Liver (tissue), 8 donors: ENCODE measurements at regions not wholly inside any gene's neighbourhood (a gene's known extent, or its start where the extent isn't known, plus 50 kb on each side); places are given as distances from the start of the nearest gene placed in this dataset.

Experiments used
- DNase-seq: peaks from one replicate; pipeline ENCODE4 v3.0.0-alpha.2; 2017; ENCODE audit warnings: low spot score
- H3K27ac ChIP-seq, 2 donors: one replicate each; pipeline ENCODE4 v1.7.0; 2013; ENCODE audit warnings: inconsistent platforms in 2 of 2, low read length in 2 of 2, control low read depth in 1 of 2, low read depth in 1 of 2, mild to moderate bottlenecking in 1 of 2
- H3K27me3 ChIP-seq, 4 donors: one replicate each; pipeline versions ENCODE4 v1.6.1 to v1.7.0; 2013; ENCODE audit warnings: low read length in 3 of 4, inconsistent platforms in 1 of 4, mild to moderate bottlenecking in 1 of 4, moderate library complexity in 1 of 4; ENCODE audit not compliant: control insufficient read depth in 4 of 4, insufficient read depth in 4 of 4
- H3K36me3 ChIP-seq, 4 donors: one replicate each; pipeline versions ENCODE4 v1.6.1 to v1.7.0; 2013; ENCODE audit warnings: low read length in 3 of 4, mild to moderate bottlenecking in 3 of 4, low read depth in 1 of 4, moderate library complexity in 1 of 4; ENCODE audit not compliant: control insufficient read depth in 4 of 4, insufficient read depth in 3 of 4
- H3K4me1 ChIP-seq, 4 donors: one replicate each; pipeline versions ENCODE4 v1.6.1 to v1.7.0; 2013; ENCODE audit warnings: low read length in 3 of 4, mild to moderate bottlenecking in 3 of 4, moderate library complexity in 1 of 4; ENCODE audit not compliant: control insufficient read depth in 4 of 4, insufficient read depth in 4 of 4
- H3K4me3 ChIP-seq, 3 donors: one replicate each; pipeline versions ENCODE4 v1.6.1 to v1.7.0; 2013; ENCODE audit warnings: low read length in 3 of 3, control low read depth in 1 of 3, low read depth in 1 of 3, mild to moderate bottlenecking in 1 of 3
- H3K9ac ChIP-seq, 2 donors: one replicate each; pipeline ENCODE4 v1.7.0; 2013; ENCODE audit warnings: low read length in 2 of 2, mild to moderate bottlenecking in 2 of 2, moderate library complexity in 2 of 2, control low read depth in 1 of 2, low read depth in 1 of 2
- H3K9me3 ChIP-seq, 4 donors: one replicate each; pipeline versions ENCODE4 v1.6.1 to v1.7.0; 2013; ENCODE audit warnings: low read length in 3 of 4; ENCODE audit not compliant: control insufficient read depth in 4 of 4
- ATF3 ChIP-seq: IDR thresholded peaks from 2 replicates; pipeline ENCODE4 v1.6.1; 2016; ENCODE audit warnings: antibody characterized with exemption
- EGR1 ChIP-seq, 2 donors: IDR thresholded peaks; 2 replicates each; pipeline ENCODE4 v1.6.1; 2016 to 2018; ENCODE audit warnings: antibody characterized with exemption in 2 of 2, low read depth in 2 of 2
- FOXA1 ChIP-seq: IDR thresholded peaks from 2 replicates; pipeline ENCODE4 v1.6.1; 2016; ENCODE audit warnings: antibody characterized with exemption
- FOXA2 ChIP-seq: IDR thresholded peaks from 2 replicates; pipeline ENCODE4 v1.6.1; 2016; ENCODE audit warnings: antibody characterized with exemption
- GABPA ChIP-seq, 2 donors: IDR thresholded peaks in 1 of 2; conservative IDR thresholded peaks in 1 of 2; 2 replicates each; pipeline ENCODE4 v1.6.1; 2016; ENCODE audit warnings: antibody characterized with exemption in 2 of 2, mild to moderate bottlenecking in 1 of 2, moderate library complexity in 1 of 2
- HNF4A ChIP-seq, 2 donors: conservative IDR thresholded peaks; 2 replicates each; pipeline ENCODE4 v1.6.1; 2016; ENCODE audit warnings: antibody characterized with exemption in 2 of 2, mild to moderate bottlenecking in 2 of 2
- HNF4G ChIP-seq: IDR thresholded peaks from 2 replicates; pipeline ENCODE4 v1.6.1; 2016; ENCODE audit warnings: antibody characterized with exemption
- JUND ChIP-seq, 2 donors: IDR thresholded peaks; 2 replicates each; pipeline ENCODE4 v1.6.1; 2016; ENCODE audit warnings: antibody characterized with exemption in 2 of 2
- NR2F2 ChIP-seq: IDR thresholded peaks from 2 replicates; pipeline ENCODE4 v1.6.1; 2016; ENCODE audit warnings: antibody characterized with exemption
- RAD21 ChIP-seq, 2 donors: IDR thresholded peaks; 2 replicates each; pipeline ENCODE4 v1.6.1; 2016; ENCODE audit warnings: antibody characterized with exemption in 2 of 2, mild to moderate bottlenecking in 2 of 2
- REST ChIP-seq: IDR thresholded peaks from 2 replicates; pipeline ENCODE4 v1.6.1; 2016; ENCODE audit warnings: antibody characterized with exemption, mild to moderate bottlenecking
- RXRA ChIP-seq, 2 donors: IDR thresholded peaks; 2 replicates each; pipeline ENCODE4 v1.6.1; 2017 to 2018; ENCODE audit warnings: antibody characterized with exemption in 2 of 2, mild to moderate bottlenecking in 1 of 2
- SP1 ChIP-seq: IDR thresholded peaks from 2 replicates; pipeline ENCODE4 v1.6.1; 2018; ENCODE audit warnings: antibody characterized with exemption, mild to moderate bottlenecking
- TAF1 ChIP-seq: conservative IDR thresholded peaks from 2 replicates; pipeline ENCODE4 v1.6.1; 2016; ENCODE audit warnings: antibody characterized with exemption, mild to moderate bottlenecking
- YY1 ChIP-seq: IDR thresholded peaks from 2 replicates; pipeline ENCODE4 v1.6.1; 2016; ENCODE audit warnings: antibody characterized with exemption, mild to moderate bottlenecking
- WGBS: extraction: QIAGEN DNeasy Blood & Tissue Kit; methylation state at CpG from one replicate; pipeline ENCODE4 v1.1.7; 2013; 5-methylcytosine and 5-hydroxymethylcytosine counted together
- TF ChIP-seq, protein P1 (sequence below): fragments of 150-350 bp; IDR thresholded peaks from 2 replicates; pipeline ENCODE4 v1.5.1; 2017; ENCODE audit warnings: improper control_type of control experiment, low read depth, low read length; ENCODE audit not compliant: missing input control
- TF ChIP-seq, protein P2 (sequence below): IDR thresholded peaks from 2 replicates; pipeline ENCODE4 v1.6.1; 2016; ENCODE audit warnings: antibody characterized with exemption
- TF ChIP-seq, protein P3 (sequence below): IDR thresholded peaks from 2 replicates; pipeline ENCODE4 v1.6.1; 2016; ENCODE audit warnings: antibody characterized with exemption
- donor health status: healthy.
- donor health status: healthy.
- donor health status: healthy.
- donor health status: healthy.
- donor health status: healthy.

- H3K4me1 ChIP-seq = peaks cover 8 to 43% (median 25%) of the 10 kb centered on the region in 4 donors
- 62% methylated on average over 1 of the region's 1 CpG for WGBS
- no peaks in the 10 kb centered on the region for H3K36me3 ChIP-seq
- peak overlapping the region; percentile 73 to 81 for H3K27ac ChIP-seq
- no peaks in the 10 kb centered on the region for H3K27me3 ChIP-seq
- no peak for DNase-seq
- peak in 1 of 2 donors; percentile 3 for TF ChIP-seq RAD21 (IDR thresholded peaks at IDR 0.05)
- no peak for TF ChIP-seq TAF1
- no peaks in the 10 kb centered on the region for H3K9me3 ChIP-seq
- no peak overlapping the region for H3K9ac ChIP-seq
- H3K4me3 ChIP-seq = no peak overlapping the region
Measured at GRCh38 chr1:94315552-94316116, 78.2 kb upstream of the ARHGAP29 start.

DNA sequence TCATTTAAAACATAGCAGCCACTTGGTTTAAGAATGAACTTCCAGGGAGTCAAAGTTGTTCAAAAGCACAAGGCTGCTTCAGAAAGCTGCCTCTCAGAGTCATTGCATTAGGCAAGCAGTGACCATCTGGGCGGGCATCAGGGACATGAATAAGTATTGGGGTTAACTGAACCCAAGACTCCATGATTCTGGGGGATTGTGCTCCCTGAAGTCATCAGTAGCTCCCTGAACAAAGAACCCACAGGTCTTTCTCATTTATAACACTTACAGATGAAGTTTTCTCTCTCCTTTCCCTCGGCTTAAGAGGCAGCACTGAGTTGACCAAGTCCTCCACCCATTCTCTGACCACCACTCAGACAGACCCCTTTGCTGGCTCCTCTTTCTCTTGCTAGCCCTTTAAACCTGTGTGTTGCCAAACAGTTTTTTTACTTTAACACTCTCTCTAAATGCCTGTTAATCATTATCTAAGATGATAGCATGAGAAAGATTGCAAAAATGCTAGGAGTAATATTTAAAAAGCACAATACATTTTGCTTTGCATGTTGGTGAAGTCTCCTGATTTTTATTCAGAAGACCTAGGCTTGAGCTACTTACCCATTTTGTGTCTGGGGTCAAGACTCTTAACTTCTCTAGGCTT, 77.0 kb upstream of the ARHGAP29 start:
- no peak for DNase-seq
- H3K9me3 ChIP-seq = no peaks in the 10 kb centered on the region
- H3K4me1 ChIP-seq = peaks cover 14 to 54% (median 30%) of the 10 kb centered on the region in 4 donors
- TF ChIP-seq EGR1 (IDR thresholded peaks at IDR 0.05; ENCODE audit: low read depth in 2 of 2) (no peak), SP1 (peak; percentile 33), ATF3 (no peak), TAF1 (no peak), HNF4G (no peak), GABPA (IDR thresholded peaks at IDR 0.05 in 1 of 2, conservative IDR thresholded peaks at IDR 0.05 in 1 of 2) (no peak), JUND (IDR thresholded peaks at IDR 0.05) (no peak), RXRA (IDR thresholded peaks at IDR 0.05) (peak in 1 of 2 donors; percentile 4), NR2F2 (no peak), FOXA1 (no peak), HNF4A (conservative IDR thresholded peaks at IDR 0.05) (no peak), YY1 (peak; percentile 15), REST (no peak), RAD21 (IDR thresholded peaks at IDR 0.05) (peak in 1 of 2 donors; percentile 26), FOXA2 (no peak)
- TF ChIP-seq, protein P1, sequence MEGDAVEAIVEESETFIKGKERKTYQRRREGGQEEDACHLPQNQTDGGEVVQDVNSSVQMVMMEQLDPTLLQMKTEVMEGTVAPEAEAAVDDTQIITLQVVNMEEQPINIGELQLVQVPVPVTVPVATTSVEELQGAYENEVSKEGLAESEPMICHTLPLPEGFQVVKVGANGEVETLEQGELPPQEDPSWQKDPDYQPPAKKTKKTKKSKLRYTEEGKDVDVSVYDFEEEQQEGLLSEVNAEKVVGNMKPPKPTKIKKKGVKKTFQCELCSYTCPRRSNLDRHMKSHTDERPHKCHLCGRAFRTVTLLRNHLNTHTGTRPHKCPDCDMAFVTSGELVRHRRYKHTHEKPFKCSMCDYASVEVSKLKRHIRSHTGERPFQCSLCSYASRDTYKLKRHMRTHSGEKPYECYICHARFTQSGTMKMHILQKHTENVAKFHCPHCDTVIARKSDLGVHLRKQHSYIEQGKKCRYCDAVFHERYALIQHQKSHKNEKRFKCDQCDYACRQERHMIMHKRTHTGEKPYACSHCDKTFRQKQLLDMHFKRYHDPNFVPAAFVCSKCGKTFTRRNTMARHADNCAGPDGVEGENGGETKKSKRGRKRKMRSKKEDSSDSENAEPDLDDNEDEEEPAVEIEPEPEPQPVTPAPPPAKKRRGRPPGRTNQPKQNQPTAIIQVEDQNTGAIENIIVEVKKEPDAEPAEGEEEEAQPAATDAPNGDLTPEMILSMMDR = no peak
- TF ChIP-seq, protein P2, sequence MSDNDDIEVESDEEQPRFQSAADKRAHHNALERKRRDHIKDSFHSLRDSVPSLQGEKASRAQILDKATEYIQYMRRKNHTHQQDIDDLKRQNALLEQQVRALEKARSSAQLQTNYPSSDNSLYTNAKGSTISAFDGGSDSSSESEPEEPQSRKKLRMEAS = peak; percentile 49
- TF ChIP-seq, protein P3, sequence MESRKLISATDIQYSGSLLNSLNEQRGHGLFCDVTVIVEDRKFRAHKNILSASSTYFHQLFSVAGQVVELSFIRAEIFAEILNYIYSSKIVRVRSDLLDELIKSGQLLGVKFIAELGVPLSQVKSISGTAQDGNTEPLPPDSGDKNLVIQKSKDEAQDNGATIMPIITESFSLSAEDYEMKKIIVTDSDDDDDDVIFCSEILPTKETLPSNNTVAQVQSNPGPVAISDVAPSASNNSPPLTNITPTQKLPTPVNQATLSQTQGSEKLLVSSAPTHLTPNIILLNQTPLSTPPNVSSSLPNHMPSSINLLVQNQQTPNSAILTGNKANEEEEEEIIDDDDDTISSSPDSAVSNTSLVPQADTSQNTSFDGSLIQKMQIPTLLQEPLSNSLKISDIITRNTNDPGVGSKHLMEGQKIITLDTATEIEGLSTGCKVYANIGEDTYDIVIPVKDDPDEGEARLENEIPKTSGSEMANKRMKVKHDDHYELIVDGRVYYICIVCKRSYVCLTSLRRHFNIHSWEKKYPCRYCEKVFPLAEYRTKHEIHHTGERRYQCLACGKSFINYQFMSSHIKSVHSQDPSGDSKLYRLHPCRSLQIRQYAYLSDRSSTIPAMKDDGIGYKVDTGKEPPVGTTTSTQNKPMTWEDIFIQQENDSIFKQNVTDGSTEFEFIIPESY = no peak
- peak overlapping the region in 1 of 2 donors; percentile 81 for H3K9ac ChIP-seq
- no peaks in the 10 kb centered on the region for H3K36me3 ChIP-seq
- WGBS = 29% methylated on average over 2 of the region's 2 CpGs
- peak overlapping the region in 2 of 3 donors; percentile 48 to 54 for H3K4me3 ChIP-seq
- no peaks in the 10 kb centered on the region for H3K27me3 ChIP-seq
- H3K27ac ChIP-seq = peak overlapping the region; percentile 52 to 73
